GM03348 (cell line): ENCODE measurements at regions not wholly inside any gene's neighbourhood (a gene's known extent, or its start where the extent isn't known, plus 50 kb on each side); places are given as distances from the start of the nearest gene placed in this dataset.

Source experiments
- DNase-seq: peaks from one replicate; pipeline ENCODE4 v3.0.0; 2012; ENCODE audit warnings: low spot score

DNA sequence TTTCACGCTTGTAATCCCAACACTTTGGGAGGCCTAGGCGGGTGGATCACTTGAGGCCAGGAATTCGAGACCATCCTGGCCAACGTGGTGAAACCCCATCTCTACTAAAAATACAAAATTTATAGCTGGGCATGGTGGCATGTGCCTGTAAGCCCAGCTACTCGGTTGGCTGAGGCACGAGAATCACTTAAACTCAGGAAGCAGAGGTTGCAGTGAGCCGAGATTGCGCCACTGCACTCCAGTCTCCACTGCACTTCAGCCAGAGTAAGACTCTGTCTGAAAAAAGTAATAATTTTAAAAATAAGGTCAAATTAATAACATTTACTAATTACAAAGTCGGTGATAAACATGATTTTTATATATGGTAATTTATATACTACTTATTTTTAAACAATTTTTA lies 155.9 kb downstream of the AXIN2 start:
- no peak for DNase-seq

DNA sequence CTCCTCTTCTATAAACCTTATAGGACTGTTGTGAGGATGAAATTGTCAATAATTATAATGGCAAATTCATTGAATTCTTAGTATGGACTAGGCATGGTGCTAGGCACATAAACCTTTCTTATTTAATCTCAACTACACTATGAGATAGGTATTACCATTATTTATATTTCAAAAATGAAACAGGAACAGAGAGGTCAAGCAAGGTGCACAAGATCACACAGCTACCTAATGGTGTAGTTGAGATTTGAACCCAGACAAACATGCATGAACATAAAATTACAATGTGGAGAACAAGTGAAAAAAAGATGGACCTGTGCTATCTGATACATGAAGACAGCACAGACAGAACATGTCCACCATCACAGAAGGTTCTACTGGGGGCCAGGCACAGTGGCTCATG lies 156.7 kb downstream of the AXIN2 start:
- DNase-seq = no peak

DNA sequence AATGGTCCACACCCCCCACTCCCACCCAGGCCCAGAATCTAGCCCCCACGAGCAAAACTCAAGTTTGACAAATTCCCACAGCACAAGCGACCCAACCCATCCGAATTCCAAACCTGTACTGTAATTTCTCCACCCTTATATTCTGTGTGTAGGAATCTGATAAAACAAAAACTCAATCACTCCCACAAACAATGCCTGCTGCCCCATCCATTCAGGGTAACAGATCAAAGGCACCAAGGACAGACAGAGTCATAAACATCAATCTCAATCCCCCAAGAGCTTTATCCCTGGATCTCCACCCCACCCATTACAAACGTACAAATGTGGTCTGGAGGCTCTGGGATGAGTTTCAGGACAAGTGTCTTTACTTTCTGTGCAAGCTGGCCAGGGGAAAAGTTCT lies 157.8 kb downstream of the AXIN2 start:
- no peak for DNase-seq

DNA sequence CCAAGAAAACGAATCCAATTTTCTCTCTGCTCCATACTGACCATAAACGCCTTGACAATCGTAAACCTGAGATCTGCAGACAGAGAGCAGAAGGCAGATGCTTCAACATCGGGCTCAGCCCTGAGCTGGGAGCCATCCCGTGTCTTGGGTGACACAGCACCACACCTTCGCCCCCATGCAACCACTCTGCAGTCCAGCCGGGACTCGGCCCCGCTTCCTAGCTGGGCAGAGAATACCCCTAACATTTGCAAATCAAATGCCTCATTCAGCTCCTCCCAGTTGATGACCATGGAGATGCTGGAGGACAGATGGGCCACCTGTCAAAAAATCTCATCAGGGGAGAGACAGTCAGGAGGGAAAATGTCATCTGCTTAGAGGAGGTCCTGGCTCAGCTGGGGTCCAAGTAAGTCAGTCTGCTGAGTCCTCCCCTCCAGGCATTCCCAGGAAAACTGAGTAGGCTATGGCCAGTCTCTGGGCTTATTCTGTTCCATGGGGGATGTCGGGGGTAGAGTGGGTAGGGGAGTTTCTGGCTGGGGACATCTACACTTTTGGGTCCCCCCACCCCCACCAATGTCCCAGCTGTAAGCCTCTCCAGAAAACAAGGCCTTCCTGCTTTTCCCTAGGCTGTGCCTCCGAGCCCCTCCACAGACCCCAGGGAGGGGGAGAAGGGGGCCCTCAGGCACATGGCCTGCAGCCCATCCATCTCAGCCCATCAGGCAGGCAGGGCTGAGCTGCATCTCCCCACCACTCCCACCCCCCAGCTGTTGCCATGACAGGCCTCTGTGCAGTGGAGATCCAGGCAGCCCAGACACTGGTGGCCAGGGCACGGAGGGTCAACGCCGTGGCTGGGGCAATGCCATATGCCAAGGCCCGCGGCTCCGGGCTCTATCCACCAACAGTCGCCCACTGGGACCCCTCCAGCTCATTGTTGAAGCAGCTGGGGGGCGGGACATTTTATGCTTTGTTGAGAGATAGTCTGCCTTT lies 158.6 kb downstream of the AXIN2 start:
- no peak for DNase-seq

DNA sequence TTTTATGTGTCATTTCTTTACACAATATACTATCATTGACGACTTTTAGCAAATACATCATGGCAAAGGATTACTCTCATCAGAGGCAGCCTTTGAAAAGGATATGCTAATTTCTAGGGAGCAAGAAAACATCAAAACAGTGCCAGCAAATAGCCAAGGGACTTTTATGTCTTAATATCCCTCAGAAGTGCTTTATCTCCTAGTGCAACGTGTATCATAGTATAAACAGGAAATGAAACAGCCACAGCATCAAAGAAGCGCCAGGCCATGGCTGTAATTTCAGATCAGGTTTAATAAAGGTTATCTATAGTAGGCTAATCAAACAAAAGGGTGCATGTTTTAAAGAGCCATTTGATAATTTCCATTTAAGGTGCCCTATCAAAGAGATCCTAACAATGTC lies 159.9 kb downstream of the AXIN2 start:
- no peak for DNase-seq

DNA sequence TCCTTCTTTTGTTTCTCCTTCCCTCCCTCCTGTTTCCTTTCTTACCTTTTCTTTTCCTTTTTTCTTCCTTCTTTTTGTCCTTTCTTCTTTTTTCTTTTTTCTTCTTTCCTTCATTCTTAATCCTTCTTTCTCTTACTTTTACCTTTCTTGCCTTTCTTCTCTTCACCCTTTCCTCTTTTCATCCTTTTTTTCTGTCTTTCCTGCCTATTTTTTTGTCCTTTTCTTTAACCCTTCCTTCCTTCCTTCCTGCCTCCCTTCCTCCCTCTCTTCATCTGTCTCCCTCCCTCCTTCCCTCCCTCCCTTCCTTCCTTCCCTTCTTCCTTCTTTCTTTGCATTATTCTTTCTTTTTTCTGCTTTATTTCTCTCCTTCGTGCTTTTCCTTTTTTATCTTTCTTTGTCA lies 160.7 kb downstream of the AXIN2 start:
- no peak for DNase-seq

DNA sequence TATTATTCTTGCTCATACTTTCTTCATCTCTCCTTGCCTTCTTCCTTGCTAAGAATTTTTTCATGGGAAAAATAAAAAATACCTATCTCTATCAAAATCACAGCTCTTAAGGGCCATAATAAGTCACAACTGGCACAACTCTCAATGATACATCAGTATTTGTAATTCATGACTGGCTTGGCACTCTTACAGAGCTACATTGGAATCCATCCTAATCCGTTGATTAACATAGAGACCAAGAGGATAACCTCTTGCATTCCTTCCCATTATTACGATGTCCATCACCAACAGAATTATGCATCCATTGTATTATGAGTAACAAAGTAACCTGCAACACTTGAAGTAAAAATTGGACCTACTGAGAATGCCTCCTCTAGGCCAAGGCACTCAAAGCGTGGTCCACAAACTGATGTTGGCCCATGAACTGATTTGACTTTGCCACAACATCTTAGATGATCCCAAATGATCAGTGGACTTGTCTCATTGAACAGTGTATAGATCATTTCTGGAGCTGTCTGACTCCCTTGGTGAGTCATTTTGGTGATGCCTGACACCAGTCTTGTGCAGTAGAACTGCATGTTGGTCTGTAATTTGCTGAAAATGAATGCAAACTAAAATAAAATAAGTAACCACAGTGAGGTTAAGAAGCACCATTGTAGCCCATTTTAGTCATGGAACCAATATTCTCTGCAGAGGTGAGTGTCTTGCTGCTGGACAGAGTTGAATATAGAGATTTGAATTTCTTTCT lies 163.2 kb downstream of the AXIN2 start:
- no peak for DNase-seq

DNA sequence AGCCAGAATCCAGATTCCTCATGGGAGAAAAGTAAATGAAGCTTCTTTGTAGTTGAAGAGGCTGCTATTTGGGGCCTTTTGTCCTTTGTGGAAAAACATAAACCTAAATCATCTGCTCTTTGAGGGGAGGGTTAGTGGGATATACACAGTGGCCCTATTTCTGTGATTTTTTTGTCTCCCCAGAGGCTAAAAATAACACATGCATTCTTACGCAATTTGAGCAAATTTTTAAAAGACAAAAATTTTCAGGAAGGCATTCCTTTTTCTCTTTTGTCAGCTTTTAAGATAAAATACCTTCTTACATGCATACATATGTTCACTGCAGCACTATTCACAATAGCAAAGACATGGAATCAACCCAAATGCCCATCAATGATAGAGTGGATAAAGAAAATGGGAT lies 165.5 kb downstream of the AXIN2 start:
- DNase-seq = no peak

DNA sequence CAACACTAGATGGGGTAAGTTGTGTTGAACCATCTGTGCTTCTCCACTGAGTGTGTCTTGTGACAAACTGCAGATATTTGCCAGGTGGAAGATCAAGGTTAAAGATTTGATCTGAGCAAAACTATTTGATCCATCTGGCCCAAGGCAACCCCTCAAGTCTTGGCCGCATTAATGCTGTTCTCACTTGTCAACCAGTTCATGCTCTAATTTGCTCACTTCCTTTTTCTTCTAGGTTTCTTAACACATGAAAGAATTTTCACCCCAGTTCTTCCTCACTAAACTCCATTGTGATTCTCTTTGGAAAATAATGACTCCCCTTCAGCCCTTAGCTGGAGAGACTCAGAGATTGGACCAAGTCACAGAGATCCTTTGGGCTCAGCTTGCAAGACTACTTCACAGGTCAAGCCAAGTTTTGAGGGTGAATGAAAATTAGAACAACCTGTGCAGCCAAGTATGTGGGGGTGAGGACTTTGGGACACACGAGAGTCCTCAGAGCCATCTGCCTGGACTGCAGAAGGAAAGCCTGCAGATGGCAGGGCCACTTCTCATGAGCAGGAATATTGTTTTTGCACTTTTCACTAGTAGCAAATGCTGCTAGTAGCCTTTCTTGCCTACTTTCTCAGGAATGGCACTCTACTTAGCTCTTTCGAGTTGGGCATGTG lies 166.5 kb downstream of the AXIN2 start:
- DNase-seq = no peak

DNA sequence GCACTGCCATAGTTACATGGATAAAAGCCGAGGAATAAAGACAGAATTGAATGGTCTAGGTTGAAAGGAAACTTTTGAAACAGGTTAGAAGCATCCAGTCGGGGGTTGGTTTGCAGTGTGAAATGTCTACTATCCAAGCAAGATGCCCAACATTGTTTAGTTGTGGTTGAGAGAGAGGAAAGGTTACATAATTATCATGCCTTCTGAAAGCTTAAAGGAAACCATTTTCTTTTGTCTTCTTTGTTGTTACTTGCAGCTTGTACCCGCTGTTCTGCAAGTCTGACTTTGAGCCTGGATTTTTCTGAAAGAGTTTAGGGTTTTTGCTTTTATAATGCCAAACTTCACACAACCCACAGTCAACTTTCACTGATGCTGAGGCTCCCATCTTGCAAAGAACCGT lies 167.9 kb downstream of the AXIN2 start:
- no peak for DNase-seq

DNA sequence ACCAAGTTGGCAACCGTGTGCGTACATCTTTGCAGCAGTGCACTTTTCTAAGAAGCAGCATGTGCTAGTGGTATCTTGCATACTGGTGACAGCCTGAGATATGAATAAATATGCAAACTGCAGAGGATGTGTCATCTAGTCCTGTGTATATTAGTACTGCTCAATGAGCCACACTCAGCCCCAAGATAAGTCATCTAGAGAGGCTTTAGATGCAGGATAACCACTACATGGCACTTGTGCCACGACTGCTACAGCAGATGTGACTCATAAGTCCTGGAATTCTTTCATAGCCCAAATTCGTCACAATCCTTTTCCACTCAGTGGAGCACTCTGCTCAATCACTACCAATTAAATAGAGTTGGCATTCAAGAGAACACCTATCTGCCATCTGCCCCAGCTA lies 171.5 kb downstream of the AXIN2 start:
- peak; percentile 63 for DNase-seq

DNA sequence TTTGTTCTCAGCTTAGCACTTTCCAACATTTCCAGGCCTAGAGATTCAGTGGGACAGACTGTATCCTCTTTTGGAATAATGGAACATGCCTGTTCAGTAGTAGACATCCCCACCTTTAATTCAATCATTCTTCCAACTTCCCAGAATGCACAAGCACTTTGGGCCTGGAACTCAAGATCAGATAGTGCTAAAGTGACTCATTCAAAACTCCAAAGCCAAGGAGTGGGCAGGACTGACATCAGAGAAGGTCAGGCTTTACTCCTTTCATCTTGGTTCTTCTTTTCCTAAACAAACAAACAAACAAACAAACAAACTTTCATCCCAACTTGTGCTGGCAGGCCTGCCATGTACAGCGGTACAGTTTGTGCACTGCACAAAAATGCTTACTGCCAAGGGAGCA lies 172.0 kb downstream of the AXIN2 start:
- DNase-seq = peak; percentile 44

DNA sequence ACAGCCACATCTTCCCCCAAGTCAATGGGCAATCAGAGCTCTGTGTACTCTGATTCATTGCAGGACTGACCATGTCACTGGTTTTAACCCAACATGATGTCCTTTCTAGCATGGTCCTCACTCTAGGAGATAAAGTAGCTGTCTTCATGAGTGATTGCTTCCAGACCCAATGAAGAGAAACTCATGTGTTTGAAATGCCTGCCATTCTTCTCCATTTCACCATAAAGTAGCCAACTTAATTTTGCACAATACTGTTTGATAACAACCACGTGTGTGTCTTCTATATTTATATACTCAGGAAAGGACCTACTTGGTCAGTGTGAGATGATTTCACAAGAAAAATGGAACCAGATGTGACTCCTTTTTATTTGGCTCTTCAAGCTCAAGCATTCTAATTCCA lies 172.5 kb downstream of the AXIN2 start:
- DNase-seq = peak; percentile 44

DNA sequence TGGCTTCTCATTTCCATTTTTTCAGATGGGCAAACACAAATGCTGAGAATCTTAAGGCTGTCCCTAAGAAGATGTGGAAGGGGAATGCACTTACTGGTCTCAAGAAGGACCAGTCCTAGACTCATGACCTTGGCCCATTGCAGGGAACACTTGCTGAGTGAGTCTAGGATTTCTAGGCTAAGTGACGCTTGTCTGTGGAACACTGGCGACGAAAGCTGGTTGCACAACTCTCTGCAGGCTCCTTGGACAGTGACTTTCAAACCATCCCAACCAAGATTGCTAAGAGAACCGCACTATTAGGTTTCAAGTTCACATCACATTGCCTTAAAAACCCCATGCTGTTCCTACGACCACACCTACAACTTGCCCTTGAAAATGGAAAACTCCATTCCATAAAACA lies 174.1 kb downstream of the AXIN2 start:
- DNase-seq = no peak

DNA sequence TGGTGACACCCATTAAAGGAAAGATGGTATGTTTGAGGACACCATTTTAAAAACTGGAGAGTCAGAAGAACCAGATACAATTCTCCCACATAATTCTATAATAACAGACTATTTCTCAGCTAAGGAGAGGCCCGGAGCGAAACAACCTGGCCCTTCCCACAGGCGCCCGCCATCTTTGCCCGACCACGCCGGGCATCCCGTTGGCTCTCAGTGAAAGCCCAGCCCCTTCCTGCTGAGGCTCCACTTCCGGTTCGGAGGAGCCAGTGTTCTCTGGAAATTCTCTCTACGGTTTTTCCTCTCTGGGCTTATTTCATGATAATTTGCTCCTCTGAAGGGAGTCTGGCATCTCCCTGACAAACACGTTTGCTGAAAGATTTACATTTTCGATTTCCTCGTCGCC lies 175.7 kb downstream of the AXIN2 start:
- DNase-seq = no peak

DNA sequence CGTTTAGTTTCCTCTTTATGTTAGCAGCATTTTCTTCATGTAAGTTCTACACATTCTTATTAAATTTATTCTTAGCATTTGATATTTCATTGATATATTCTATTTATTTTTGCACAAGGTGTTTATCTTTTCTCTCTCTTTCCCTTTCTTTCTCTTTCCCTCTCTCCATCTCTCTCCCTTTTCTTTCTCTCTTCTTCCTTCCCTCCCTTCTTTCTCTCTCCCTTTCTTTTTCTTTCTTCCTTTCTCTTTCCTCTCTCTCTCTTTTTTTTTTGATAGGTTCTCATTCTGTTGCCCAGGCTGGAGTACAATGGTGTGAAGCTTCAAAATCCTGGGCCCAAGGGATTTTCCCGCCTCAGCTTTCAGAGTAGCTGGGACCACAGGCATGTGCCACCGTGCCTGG lies 176.4 kb downstream of the AXIN2 start:
- DNase-seq = no peak

DNA sequence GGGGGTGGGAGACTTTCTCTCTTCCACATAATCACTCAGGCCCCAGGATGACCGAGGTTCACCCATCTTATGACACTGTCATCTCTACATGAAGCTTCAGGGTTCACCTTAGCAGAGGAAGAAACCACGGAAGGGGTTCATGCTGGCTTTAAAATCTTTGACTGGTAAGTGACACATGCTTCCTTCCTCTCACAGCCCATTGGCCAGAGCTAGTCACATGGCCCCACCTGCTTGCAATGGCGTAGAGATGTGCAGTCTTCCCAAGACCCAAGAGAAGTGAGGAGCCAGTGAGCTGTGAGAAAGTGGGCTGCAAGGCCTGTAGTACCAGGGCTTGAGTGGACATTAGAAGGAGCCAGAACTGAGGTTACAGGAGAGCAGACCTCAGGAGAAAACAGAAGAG lies 180.3 kb downstream of the AXIN2 start:
- DNase-seq = no peak

DNA sequence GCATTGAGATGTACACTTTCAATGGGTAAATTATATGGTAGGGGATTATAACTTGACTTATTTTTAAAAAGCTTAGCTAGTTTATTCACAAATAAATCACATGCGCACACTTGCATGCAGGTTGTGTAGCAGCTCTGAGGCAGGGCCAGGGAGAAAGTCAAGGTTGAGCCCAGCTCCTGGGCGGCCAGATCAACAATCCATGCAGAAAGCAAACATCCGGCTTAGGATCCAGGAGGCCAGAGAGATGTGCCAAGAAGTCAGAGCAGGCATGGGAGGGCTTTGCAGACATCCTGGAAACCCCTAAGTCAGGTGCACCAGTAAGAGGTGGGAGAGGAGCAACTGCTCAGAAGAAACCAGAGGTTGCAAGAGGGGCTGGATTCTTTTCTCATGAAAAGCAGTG lies 186.5 kb downstream of the AXIN2 start:
- DNase-seq = no peak

DNA sequence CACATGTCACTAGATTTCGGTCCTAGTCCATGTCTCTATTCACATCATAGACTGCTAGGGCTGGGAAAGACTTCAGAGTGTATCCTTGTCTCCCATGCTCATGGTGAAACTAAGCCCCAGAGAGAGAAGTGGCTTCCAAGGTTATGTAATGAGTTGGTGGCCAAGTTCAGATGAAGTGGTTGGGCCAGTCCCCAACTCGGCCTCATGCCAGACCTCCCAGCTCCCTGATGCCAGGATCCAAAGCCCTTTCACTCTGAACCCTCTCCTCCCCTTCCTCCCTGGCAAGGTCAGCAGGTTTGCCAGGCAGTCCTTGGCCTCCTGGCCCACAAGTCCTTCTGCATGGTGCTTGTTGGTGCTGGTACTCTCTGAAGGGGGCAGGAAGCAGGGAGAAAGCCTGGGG lies 189.7 kb downstream of the AXIN2 start:
- DNase-seq = no peak

DNA sequence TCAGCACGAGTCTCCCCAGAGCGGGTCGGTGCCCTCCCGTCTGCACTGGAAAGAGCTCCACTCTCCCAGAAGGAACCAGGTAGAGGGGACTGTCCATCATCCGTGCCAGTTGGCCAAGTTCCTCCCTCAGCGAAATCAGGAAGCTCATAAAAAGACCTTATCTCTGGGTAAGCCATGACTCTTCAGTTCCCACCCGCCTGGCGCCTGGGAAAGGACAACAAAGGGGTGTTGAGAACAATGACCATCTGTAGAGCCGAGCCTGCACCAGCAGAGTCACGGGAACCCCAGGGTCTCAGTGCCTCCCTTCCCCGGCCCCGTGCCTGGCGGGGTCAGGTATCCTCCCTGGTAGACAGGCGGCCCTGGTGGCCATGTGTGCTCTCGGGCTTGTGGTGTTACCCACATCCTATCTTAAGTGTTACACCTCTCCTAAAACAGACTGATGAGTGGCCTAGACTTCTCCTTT lies 190.7 kb downstream of the AXIN2 start:
- no peak for DNase-seq

DNA sequence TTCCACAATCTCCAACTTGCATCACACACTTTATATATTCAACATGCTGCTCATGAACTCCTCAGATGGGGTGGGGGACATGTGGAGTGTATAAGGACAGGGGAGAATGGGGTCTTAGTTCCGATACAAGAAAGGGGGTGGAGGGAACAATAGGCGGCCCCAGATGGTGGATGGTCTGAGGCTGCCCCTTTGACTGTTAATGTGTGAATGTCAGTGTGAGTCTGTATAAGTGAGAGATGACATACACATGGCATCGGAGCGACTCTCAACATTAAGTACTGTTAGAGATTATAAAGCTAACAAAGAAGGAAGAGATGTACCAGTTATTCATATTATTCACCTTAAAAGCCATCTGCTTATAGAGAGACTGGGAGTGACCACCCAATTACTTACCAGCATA lies 193.1 kb downstream of the AXIN2 start:
- no peak for DNase-seq

DNA sequence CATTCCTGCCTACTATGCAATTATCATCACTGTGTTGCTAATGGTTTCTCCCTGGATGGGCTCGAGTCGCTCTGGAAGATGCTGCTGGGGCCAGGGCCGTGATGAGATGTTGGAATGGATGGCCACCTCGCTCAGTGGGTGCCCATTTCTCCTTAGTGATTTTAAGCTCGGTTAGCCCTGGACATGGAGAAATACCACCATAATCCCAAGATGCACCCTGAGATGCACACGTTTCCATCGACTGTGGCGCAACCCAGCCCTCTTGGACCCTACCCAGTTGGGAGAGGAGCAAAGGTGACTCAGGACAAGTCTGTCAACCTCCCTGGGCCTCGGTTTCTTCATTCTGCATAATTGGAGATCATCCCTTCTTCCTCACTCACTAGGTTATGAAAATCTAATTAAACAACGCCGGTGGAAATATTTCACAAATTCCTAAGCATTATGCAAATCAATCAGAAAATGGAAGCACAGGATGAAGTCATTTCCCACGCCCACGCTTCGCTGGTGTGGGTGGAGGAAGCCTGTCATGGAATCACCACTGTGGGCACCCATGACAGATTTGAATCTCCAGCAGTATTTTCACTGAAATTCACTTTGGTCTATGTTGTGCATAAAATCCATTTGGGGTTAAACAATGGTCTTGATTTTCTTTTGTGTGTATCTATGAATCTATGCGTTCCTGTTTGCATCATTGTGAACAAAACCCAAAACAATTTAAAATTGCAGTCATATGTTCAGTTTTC lies 195.2 kb downstream of the AXIN2 start:
- DNase-seq = no peak
